Activated T-helper 1 cell treated with anti-CD3 and anti-CD28 coated beads, Interleukin-12 subunit alpha, Interleukin-12 subunit beta, Interleukin-2, Interleukin-4 antibody, amounts not matched to agents 30 ng/mL and 10 ng/mL and 1 ng/mL, durations not matched to agents 14 hours and 24 hours and 36 hours (primary cell): ENCODE measurements at regions not wholly inside any gene's neighbourhood (a gene's known extent, or its start where the extent isn't known, plus 50 kb on each side); places are given as distances from the start of the nearest gene placed in this dataset.

Experiments used
- DNase-seq: peaks from one replicate; pipeline ENCODE4 v3.0.0; 2021; ENCODE audit warnings: low spot score
- H3K27ac Mint-ChIP-seq: one replicate; pipeline ENCODE4 v1.8.0; 2021; ENCODE audit warnings: mild to moderate bottlenecking, mixed read lengths
- H3K27me3 Mint-ChIP-seq: one replicate; pipeline ENCODE4 v1.8.0; 2022; ENCODE audit warnings: mild to moderate bottlenecking, moderate library complexity, mixed read lengths; ENCODE audit not compliant: insufficient read depth
- H3K36me3 Mint-ChIP-seq: one replicate; pipeline ENCODE4 v1.8.0; 2021; ENCODE audit warnings: low read depth, mixed read lengths
- H3K4me1 Mint-ChIP-seq: one replicate; pipeline ENCODE4 v1.8.0; 2021; ENCODE audit warnings: low read depth, mixed read lengths
- H3K4me3 Mint-ChIP-seq: one replicate; pipeline ENCODE4 v1.8.0; 2021; ENCODE audit warnings: mild to moderate bottlenecking, moderate library complexity, mixed read lengths
- H3K9me3 Mint-ChIP-seq: one replicate; pipeline ENCODE4 v1.8.0; 2021; ENCODE audit warnings: mixed read lengths
- intact Hi-C: fragments of 100-400 bp; cut with micrococcal nuclease; formaldehyde crosslinking; loops from one replicate; pipeline ENCODE4 v1.15.1; 2024

DNA sequence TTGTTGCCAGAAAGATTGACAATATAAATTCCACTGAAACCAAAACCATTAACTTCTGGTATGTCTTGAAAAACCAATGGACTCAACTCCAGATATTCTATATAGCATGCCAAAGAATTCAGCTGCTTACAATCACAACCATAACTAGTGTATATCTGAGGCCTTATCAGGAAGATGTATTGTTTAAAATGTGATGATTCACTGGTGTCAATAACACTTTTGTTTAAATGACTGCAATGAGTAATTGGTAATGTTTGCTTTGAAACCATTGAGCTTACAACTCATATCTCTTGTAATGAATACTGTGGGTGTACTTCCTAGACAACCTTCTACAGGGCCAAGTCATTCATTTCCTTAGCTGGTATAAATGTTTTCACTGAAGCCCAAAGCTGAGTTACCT lies 727.9 kb upstream of the KCND2 start:
- intact Hi-C loops: no loop called here
- Mint-ChIP-seq H3K27ac (no peak overlapping the region), H3K27me3 (no peaks in the 10 kb centered on the region), H3K4me1 (no peaks in the 10 kb centered on the region), H3K36me3 (no peaks in the 10 kb centered on the region), H3K4me3 (no peak overlapping the region), H3K9me3 (no peaks in the 10 kb centered on the region)
- DNase-seq: no peak

DNA sequence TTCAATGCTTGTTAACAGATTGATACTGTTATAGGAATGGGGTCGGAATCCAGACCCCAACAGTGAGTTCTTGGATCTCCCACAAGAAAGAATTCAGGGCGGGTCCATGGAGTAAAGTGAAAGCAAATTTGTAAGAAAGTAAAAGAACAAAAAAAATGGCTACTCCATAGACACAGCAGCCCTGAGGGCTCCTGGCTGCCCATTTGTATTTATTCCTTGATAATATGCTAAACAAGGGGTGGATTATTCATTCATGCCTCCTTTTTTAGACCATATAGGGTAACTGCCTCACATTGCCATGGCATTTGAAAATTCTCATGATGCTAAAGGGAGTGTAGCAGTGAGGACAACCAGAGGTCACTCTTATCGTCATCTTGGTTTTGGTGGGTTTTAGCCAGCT lies 717.2 kb upstream of the KCND2 start:
- no peak overlapping the region for H3K4me3 Mint-ChIP-seq
- no peak for DNase-seq
- intact Hi-C loops: no loop called here
- no peaks in the 10 kb centered on the region for H3K9me3 Mint-ChIP-seq
- no peaks in the 10 kb centered on the region for H3K4me1 Mint-ChIP-seq
- H3K27me3 Mint-ChIP-seq: no peaks in the 10 kb centered on the region
- H3K36me3 Mint-ChIP-seq: no peaks in the 10 kb centered on the region
- no peak overlapping the region for H3K27ac Mint-ChIP-seq

DNA sequence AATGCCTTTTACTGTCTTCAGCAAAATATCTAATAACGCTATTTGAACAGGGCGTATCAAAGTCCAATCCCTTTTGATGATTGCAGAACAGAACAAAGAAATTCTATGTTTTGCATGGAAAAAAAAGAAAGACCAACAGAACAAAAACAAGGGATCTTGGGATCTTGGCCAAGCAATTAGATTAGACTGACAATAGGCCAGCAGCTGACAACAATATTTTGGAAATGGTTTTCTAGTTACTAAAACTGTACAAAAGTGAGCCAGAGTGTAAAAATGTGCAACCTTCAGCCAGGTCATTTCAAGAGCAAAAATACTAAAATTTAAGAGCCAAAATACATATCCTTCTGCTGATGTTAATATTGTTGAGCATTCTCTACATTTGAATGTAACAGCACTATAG lies 716.5 kb upstream of the KCND2 start:
- intact Hi-C loops: no loop called here
- Mint-ChIP-seq H3K4me3 (no peak overlapping the region), H3K36me3 (no peaks in the 10 kb centered on the region), H3K9me3 (no peaks in the 10 kb centered on the region), H3K27me3 (no peaks in the 10 kb centered on the region), H3K27ac (no peak overlapping the region), H3K4me1 (no peaks in the 10 kb centered on the region)
- no peak for DNase-seq

DNA sequence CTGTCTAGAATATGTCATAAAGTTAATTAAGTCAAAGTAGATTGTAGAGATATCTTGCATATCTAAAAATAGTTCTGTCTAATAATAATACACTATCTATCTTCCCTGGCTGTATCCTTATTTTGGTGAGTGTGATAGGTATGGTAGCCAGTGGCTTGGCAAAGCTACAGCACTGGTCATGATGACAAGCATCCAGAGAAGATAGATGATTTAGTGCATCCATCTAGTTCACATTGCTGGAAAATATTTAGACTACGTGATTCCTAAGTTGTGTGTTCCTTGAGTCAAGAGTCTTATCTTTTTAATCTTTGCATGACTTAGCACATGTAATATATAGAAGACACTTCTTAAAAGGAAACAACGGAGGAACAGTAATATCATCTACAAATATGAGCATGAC lies 711.2 kb upstream of the KCND2 start:
- peaks cover 5% of the 10 kb centered on the region for H3K9me3 Mint-ChIP-seq
- no peaks in the 10 kb centered on the region for H3K27me3 Mint-ChIP-seq
- H3K4me1 Mint-ChIP-seq: no peaks in the 10 kb centered on the region
- intact Hi-C loops: no loop called here
- DNase-seq: no peak
- H3K36me3 Mint-ChIP-seq: no peaks in the 10 kb centered on the region
- H3K4me3 Mint-ChIP-seq: no peak overlapping the region
- no peak overlapping the region for H3K27ac Mint-ChIP-seq

DNA sequence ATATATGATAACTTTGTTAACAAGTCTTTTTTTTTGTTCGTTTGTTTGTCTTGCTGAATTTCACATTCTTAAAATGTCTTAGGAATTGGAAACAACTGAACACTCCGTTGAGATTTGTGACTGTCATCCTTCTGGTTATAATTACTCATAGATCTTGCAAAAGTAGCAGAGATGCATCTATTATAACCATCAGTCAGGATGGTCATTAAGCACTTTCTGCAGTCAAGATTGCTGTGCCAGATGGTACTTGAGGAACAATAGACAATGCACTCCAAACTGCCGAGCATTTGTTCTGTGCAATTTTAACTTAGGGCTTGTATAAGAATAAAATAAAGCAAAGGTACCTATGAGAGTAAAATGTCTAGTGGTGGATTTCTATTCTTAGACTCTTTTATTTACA lies 710.1 kb upstream of the KCND2 start:
- no peak for DNase-seq
- Mint-ChIP-seq H3K4me1 (no peaks in the 10 kb centered on the region), H3K27ac (no peak overlapping the region), H3K27me3 (no peaks in the 10 kb centered on the region), H3K36me3 (no peaks in the 10 kb centered on the region), H3K4me3 (no peak overlapping the region), H3K9me3 (peaks cover 5% of the 10 kb centered on the region)
- intact Hi-C loops: no loop called here

DNA sequence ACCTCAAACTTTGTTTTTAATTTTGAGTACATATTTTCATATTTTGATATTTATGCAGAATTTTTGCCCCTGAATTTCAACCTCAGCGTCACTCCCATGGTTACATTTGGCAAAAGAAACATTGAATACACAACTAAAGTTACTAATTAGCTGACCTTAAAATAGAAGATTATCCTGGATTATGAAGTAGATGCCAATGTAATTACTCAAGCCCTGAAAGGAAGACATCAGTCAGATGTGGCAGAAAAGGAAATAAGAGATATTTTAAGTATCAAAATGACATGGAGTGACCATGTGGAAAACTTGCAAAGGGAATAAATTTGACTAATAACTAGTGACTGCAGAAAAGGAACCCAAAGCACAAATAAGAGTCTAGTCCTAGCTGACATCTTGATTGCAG lies 701.3 kb upstream of the KCND2 start:
- Mint-ChIP-seq H3K27ac (no peak overlapping the region), H3K27me3 (no peaks in the 10 kb centered on the region), H3K9me3 (no peaks in the 10 kb centered on the region), H3K36me3 (no peaks in the 10 kb centered on the region), H3K4me1 (no peaks in the 10 kb centered on the region), H3K4me3 (no peak overlapping the region)
- DNase-seq: no peak
- intact Hi-C loops: no loop called here

DNA sequence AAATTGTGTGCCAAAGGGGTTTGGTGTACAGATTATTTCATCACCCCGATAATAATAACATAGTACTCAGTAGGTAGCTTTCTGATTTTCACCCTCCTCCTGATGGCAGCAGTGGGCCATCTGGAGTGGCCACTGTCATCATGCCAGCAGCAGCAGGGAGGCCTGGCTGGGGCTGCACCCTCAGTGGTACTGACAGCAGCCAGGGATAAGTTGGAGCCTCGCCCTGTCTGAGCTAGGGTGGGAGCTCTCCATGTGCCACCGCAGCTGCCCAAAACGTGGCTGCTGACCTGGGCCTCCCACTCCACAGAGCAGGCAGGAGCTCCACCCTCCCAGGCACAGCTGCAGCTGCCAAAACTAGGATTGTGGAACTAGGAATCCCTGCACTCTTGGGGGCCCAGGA lies 700.8 kb upstream of the KCND2 start:
- Mint-ChIP-seq H3K4me3 (no peak overlapping the region), H3K4me1 (no peaks in the 10 kb centered on the region), H3K27me3 (no peaks in the 10 kb centered on the region), H3K9me3 (no peaks in the 10 kb centered on the region), H3K36me3 (no peaks in the 10 kb centered on the region), H3K27ac (no peak overlapping the region)
- intact Hi-C loops: no loop called here
- DNase-seq: no peak

DNA sequence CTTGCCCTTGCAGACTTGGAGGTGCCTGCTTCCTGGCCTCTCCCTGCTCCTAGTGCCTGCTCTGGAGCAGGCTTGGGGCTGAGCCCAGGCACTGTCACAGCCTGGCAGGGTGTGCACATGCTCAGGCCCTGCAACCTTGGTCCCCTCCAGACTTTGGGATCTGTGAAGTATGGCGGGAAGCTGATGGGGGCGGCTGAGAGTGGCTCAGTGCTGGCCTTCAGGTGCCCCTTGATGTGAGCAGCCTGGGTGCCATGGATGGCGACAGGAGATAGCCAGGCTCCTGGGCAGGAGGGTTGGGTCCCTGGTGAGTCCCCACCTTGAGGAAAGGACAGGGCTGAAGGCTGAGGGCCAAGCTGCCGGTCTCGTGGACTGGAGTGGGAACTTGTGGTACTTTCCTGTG lies 700.4 kb upstream of the KCND2 start:
- DNase-seq: no peak
- Mint-ChIP-seq H3K27ac (no peak overlapping the region), H3K9me3 (no peaks in the 10 kb centered on the region), H3K27me3 (no peaks in the 10 kb centered on the region), H3K4me1 (no peaks in the 10 kb centered on the region), H3K4me3 (no peak overlapping the region), H3K36me3 (no peaks in the 10 kb centered on the region)
- intact Hi-C loops: no loop called here

DNA sequence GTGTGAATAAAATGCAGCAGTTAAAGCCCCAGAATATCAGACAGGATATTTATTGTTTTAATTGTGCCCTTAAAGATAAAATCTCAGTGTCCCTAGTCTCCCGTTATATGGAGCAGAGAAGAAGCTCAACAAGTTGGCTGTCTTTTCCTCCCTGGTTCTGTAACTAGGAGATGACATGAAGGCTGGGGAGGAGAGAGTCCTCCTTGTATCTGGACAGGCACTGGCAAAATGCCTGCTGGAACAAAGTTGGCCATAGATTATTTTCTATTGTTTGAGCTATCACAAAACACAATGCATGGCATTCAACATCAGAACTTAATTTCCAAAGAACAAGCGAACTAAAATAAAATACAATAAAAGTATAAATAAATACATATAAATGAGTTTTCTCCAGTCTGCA lies 694.9 kb upstream of the KCND2 start:
- H3K4me3 Mint-ChIP-seq: no peak overlapping the region
- no peak for DNase-seq
- no peaks in the 10 kb centered on the region for H3K4me1 Mint-ChIP-seq
- intact Hi-C loops: no loop called here
- no peaks in the 10 kb centered on the region for H3K9me3 Mint-ChIP-seq
- no peaks in the 10 kb centered on the region for H3K36me3 Mint-ChIP-seq
- H3K27ac Mint-ChIP-seq: no peak overlapping the region
- no peaks in the 10 kb centered on the region for H3K27me3 Mint-ChIP-seq

DNA sequence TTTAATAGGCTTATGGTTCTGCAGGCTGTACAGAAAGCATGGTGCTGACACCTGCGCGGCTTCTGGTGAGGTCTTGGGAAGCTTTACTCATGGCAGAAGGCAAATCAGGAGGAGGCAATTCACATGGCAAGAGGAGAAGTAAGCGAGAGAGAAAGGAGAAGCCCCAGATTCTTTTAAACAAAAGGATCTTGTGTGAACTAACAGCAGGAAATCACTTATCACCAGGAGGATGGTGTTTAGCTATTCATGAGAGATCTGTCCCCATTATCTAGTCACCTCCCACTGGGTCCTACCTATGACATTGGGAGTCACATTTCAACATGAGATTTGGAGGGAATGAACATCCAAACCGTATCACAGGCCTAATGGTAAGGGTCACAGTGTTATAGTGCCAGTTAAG lies 678.0 kb upstream of the KCND2 start:
- Mint-ChIP-seq H3K27ac (no peak overlapping the region), H3K36me3 (no peaks in the 10 kb centered on the region), H3K27me3 (no peaks in the 10 kb centered on the region), H3K4me3 (no peak overlapping the region), H3K4me1 (no peaks in the 10 kb centered on the region), H3K9me3 (peaks cover 3% of the 10 kb centered on the region)
- no peak for DNase-seq
- intact Hi-C loops: no loop called here

DNA sequence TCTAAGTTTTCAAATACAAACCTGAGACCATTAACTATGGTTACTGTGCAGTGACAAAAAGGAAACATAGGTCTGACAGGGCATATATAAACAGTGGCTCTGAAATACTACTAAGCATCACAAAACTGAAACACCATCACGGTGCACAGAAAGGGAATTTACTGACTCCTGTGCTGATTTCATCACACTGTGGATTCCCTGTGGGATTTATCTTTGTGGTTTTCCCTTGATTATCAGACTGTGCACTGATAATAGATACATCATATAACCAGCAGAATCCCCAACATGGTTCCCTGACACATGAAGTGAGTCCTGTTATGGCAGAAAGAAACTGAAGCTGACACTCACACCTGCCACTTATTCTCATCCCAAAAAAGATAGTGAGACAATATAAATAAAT lies 676.3 kb upstream of the KCND2 start:
- Mint-ChIP-seq H3K27ac (no peak overlapping the region), H3K4me3 (no peak overlapping the region), H3K4me1 (no peaks in the 10 kb centered on the region), H3K36me3 (no peaks in the 10 kb centered on the region), H3K27me3 (no peaks in the 10 kb centered on the region), H3K9me3 (peaks cover 3% of the 10 kb centered on the region)
- intact Hi-C loops: no loop called here
- DNase-seq: no peak

DNA sequence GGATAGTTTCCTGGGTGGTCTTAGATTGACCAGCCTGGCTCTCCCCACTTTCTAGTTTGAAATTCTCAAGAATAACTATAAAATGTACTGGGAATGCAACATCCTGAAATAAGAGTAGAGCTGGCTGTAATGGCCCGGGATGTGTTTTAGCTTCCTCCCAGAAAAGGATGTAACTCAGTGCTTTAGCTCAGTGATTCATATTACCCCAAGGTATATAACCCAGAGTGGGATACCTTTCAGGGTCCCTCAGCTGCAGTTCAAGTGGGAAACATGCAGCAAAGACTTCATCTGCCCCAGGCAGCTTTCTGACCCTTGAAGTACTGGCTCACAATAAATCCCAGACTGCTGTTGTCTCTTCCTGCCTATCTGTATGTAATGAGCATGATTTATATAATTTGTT lies 666.7 kb upstream of the KCND2 start:
- H3K27ac Mint-ChIP-seq: no peak overlapping the region
- intact Hi-C loops: no loop called here
- H3K4me3 Mint-ChIP-seq: no peak overlapping the region
- H3K4me1 Mint-ChIP-seq: no peaks in the 10 kb centered on the region
- no peaks in the 10 kb centered on the region for H3K9me3 Mint-ChIP-seq
- no peaks in the 10 kb centered on the region for H3K36me3 Mint-ChIP-seq
- H3K27me3 Mint-ChIP-seq: no peaks in the 10 kb centered on the region
- DNase-seq: no peak

DNA sequence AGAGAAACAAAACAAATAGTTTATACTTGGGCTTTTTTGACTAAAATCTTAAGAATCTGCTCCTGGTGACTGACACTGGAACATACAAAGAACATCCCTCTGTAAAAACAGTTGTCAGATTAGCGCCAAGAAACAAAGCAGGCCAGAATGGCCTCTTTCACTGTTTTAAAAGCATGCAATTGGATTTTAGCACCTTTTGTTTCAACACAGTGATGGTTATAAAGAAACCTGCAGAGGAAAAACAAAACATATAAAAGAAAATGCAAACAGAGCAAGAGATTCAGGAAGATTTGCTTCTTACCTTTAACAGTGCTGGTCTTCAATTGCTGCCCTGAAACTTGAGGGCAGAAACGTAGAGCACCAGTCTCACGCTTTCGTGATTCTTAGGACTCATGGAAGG lies 652.2 kb upstream of the KCND2 start:
- Mint-ChIP-seq H3K27me3 (no peaks in the 10 kb centered on the region), H3K4me3 (no peak overlapping the region), H3K27ac (no peak overlapping the region), H3K36me3 (no peaks in the 10 kb centered on the region), H3K4me1 (no peaks in the 10 kb centered on the region), H3K9me3 (peaks cover 4% of the 10 kb centered on the region)
- DNase-seq: no peak
- intact Hi-C loops: no loop called here

DNA sequence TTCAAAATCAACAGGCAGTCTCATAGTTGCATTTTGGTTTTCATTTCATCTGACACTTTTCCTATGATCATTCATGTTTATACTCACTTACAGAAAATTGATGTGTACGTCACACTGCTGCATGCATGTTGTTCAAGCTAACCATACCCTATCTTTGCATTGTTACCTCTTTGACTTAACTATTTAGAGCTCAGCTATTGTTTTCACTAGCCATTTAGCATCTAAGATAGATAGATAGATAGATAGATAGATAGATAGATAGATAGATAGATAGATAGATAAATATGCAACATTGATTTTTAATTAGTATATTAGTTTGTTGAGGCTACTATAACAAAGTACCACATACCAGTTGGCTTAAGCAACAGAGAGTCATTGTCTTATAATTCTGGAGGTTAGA lies 649.5 kb upstream of the KCND2 start:
- Mint-ChIP-seq H3K9me3 (no peaks in the 10 kb centered on the region), H3K27ac (no peak overlapping the region), H3K4me1 (no peaks in the 10 kb centered on the region)

More for the DNA sequence above, 649.5 kb upstream of the KCND2 start:
- intact Hi-C loops: no loop called here
- Mint-ChIP-seq H3K4me3 (no peak overlapping the region), H3K27me3 (no peaks in the 10 kb centered on the region), H3K36me3 (no peaks in the 10 kb centered on the region)
- no peak for DNase-seq
